Effector memory CD8-positive, alpha-beta T cell (primary cell): ENCODE measurements at regions not wholly inside any gene's neighbourhood (a gene's known extent, or its start where the extent isn't known, plus 50 kb on each side); places are given as distances from the start of the nearest gene placed in this dataset.

ENCODE experiments used
- ATAC-seq: fragments of 150-1000 bp; cut with Tn5 transposase; replicated peaks from 2 replicates; pipeline ENCODE4 v1.10.0; 2021; ENCODE audit warnings: mild to moderate bottlenecking, moderate library complexity
- DNase-seq, 3 experiments: peaks; one replicate each; pipeline ENCODE4 v3.0.0; 2021
- H3K27ac Mint-ChIP-seq, 2 donors: one replicate each; pipeline ENCODE4 v1.8.0; 2022; ENCODE audit warnings: mild to moderate bottlenecking in 2 of 2, mixed read lengths in 2 of 2, moderate library complexity in 2 of 2
- H3K27me3 Mint-ChIP-seq, 2 donors: one replicate each; pipeline ENCODE4 v1.8.0; 2022; ENCODE audit warnings: mixed read lengths in 2 of 2
- H3K36me3 Mint-ChIP-seq: one replicate; pipeline ENCODE4 v1.8.0; 2022; ENCODE audit warnings: mild to moderate bottlenecking, moderate library complexity, mixed read lengths; ENCODE audit not compliant: insufficient read depth
- H3K4me1 Mint-ChIP-seq, 2 donors: one replicate each; pipeline ENCODE4 v1.8.0; 2022; ENCODE audit warnings: low read depth in 2 of 2, mixed read lengths in 2 of 2
- H3K4me3 Mint-ChIP-seq, 2 donors: one replicate each; pipeline ENCODE4 v1.8.0; 2022; ENCODE audit warnings: mild to moderate bottlenecking in 2 of 2, mixed read lengths in 2 of 2, moderate library complexity in 2 of 2
- H3K9me3 Mint-ChIP-seq, 2 donors: one replicate each; pipeline ENCODE4 v1.8.0; 2022; ENCODE audit warnings: mixed read lengths in 2 of 2

GRCh38 chr13:109974354-109974753 lies 188.0 kb upstream of the IRS2 start:
- Mint-ChIP-seq H3K36me3 (no peaks in the 10 kb centered on the region), H3K9me3 (peaks cover 8 to 16% of the 10 kb centered on the region in 2 donors), H3K27ac (no peak overlapping the region), H3K27me3 (peaks cover 0 to 8% of the 10 kb centered on the region in 2 donors), H3K4me3 (no peak overlapping the region), H3K4me1 (no peaks in the 10 kb centered on the region)
- ATAC-seq (no peak), DNase-seq (no peak)

GRCh38 chr13:109973279-109973678 lies 186.9 kb upstream of the IRS2 start:
- Mint-ChIP-seq H3K9me3 (peaks cover 13 to 20% of the 10 kb centered on the region in 2 donors), H3K4me1 (no peaks in the 10 kb centered on the region), H3K36me3 (no peaks in the 10 kb centered on the region), H3K27me3 (peaks cover 0 to 8% of the 10 kb centered on the region in 2 donors), H3K27ac (no peak overlapping the region), H3K4me3 (no peak overlapping the region)
- ATAC-seq (no peak), DNase-seq (no peak)

- ATAC-seq (no peak), DNase-seq (no peak)
- Mint-ChIP-seq H3K4me3 (no peak overlapping the region), H3K4me1 (no peaks in the 10 kb centered on the region), H3K27me3 (peaks cover 0 to 6% of the 10 kb centered on the region in 2 donors), H3K36me3 (peaks cover 3% of the 10 kb centered on the region), H3K27ac (no peak overlapping the region), H3K9me3 (peaks cover 13 to 27% of the 10 kb centered on the region in 2 donors)
Observed at GRCh38 chr13:109971456-109972090, 185.2 kb upstream of the IRS2 start.

- Mint-ChIP-seq H3K4me1 (no peaks in the 10 kb centered on the region), H3K9me3 (peaks cover 13 to 27% of the 10 kb centered on the region in 2 donors), H3K27me3 (peaks cover 0 to under 1% of the 10 kb centered on the region in 2 donors), H3K27ac (no peak overlapping the region), H3K4me3 (no peak overlapping the region), H3K36me3 (peaks cover 3% of the 10 kb centered on the region)
- ATAC-seq: no peak
- no peak for DNase-seq
Observed at GRCh38 chr13:109971006-109971405, 184.6 kb upstream of the IRS2 start.

- ATAC-seq (no peak), DNase-seq (no peak)
- Mint-ChIP-seq H3K36me3 (peaks cover 3% of the 10 kb centered on the region), H3K4me3 (no peak overlapping the region), H3K27me3 (no peaks in the 10 kb centered on the region), H3K4me1 (no peaks in the 10 kb centered on the region), H3K27ac (no peak overlapping the region), H3K9me3 (peaks cover 11 to 27% of the 10 kb centered on the region in 2 donors)
Observed at GRCh38 chr13:109968876-109969577, 182.6 kb upstream of the IRS2 start.

GRCh38 chr13:109963960-109964563 lies 177.7 kb upstream of the IRS2 start:
- H3K36me3 Mint-ChIP-seq: peaks cover 3% of the 10 kb centered on the region
- no peak overlapping the region for H3K4me3 Mint-ChIP-seq
- ATAC-seq (no peak), DNase-seq (no peak)
- H3K27me3 Mint-ChIP-seq: peaks cover 0 to 9% of the 10 kb centered on the region in 2 donors
- peaks cover 8 to 10% of the 10 kb centered on the region in 2 donors for H3K9me3 Mint-ChIP-seq
- no peaks in the 10 kb centered on the region for H3K4me1 Mint-ChIP-seq
- no peak overlapping the region for H3K27ac Mint-ChIP-seq

GRCh38 chr13:109963384-109963783 lies 177.0 kb upstream of the IRS2 start:
- Mint-ChIP-seq H3K27me3 (peaks cover 0 to 9% of the 10 kb centered on the region in 2 donors), H3K27ac (no peak overlapping the region), H3K36me3 (peaks cover 3% of the 10 kb centered on the region), H3K4me3 (no peak overlapping the region), H3K9me3 (peaks cover 3 to 8% of the 10 kb centered on the region in 2 donors), H3K4me1 (no peaks in the 10 kb centered on the region)
- DNase-seq: no peak
- ATAC-seq: no peak

- H3K36me3 Mint-ChIP-seq: no peaks in the 10 kb centered on the region
- no peak overlapping the region for H3K27ac Mint-ChIP-seq
- H3K27me3 Mint-ChIP-seq: peaks cover 0 to 9% of the 10 kb centered on the region in 2 donors
- H3K9me3 Mint-ChIP-seq: peaks cover 0 to 5% of the 10 kb centered on the region in 2 donors
- H3K4me3 Mint-ChIP-seq: no peak overlapping the region
- DNase-seq: no peak
- no peak for ATAC-seq
- no peaks in the 10 kb centered on the region for H3K4me1 Mint-ChIP-seq
Observed at GRCh38 chr13:109959903-109960302, 173.5 kb upstream of the IRS2 start.

- no peaks in the 10 kb centered on the region for H3K4me1 Mint-ChIP-seq
- no peak overlapping the region for H3K27ac Mint-ChIP-seq
- no peak overlapping the region for H3K4me3 Mint-ChIP-seq
- no peak for DNase-seq
- H3K9me3 Mint-ChIP-seq: peaks cover 0 to 7% of the 10 kb centered on the region in 2 donors
- ATAC-seq: no peak
- no peaks in the 10 kb centered on the region for H3K36me3 Mint-ChIP-seq
- peaks cover 0 to under 1% of the 10 kb centered on the region in 2 donors for H3K27me3 Mint-ChIP-seq
Observed at GRCh38 chr13:109957875-109958274, 171.5 kb upstream of the IRS2 start.

GRCh38 chr13:109955598-109955997 lies 169.2 kb upstream of the IRS2 start:
- H3K36me3 Mint-ChIP-seq: no peaks in the 10 kb centered on the region
- no peak for ATAC-seq
- H3K9me3 Mint-ChIP-seq: peaks cover 4 to 8% of the 10 kb centered on the region in 2 donors
- H3K4me3 Mint-ChIP-seq: no peak overlapping the region
- H3K27me3 Mint-ChIP-seq: no peaks in the 10 kb centered on the region
- H3K27ac Mint-ChIP-seq: no peak overlapping the region
- H3K4me1 Mint-ChIP-seq: no peaks in the 10 kb centered on the region
- DNase-seq: no peak

GRCh38 chr13:109954441-109954840 lies 168.1 kb upstream of the IRS2 start:
- Mint-ChIP-seq H3K36me3 (no peaks in the 10 kb centered on the region), H3K4me3 (no peak overlapping the region), H3K9me3 (peaks cover 4 to 8% of the 10 kb centered on the region in 2 donors), H3K4me1 (no peaks in the 10 kb centered on the region), H3K27me3 (no peaks in the 10 kb centered on the region), H3K27ac (no peak overlapping the region)
- ATAC-seq: no peak
- no peak for DNase-seq

GRCh38 chr13:109951491-109951890 lies 165.1 kb upstream of the IRS2 start:
- no peak for ATAC-seq
- Mint-ChIP-seq H3K27ac (no peak overlapping the region), H3K9me3 (peaks cover 4 to 8% of the 10 kb centered on the region in 2 donors), H3K4me1 (no peaks in the 10 kb centered on the region), H3K4me3 (no peak overlapping the region), H3K27me3 (no peaks in the 10 kb centered on the region), H3K36me3 (no peaks in the 10 kb centered on the region)
- no peak for DNase-seq

GRCh38 chr13:109949397-109949796 lies 163.0 kb upstream of the IRS2 start:
- Mint-ChIP-seq H3K27ac (no peak overlapping the region), H3K9me3 (peaks cover 4 to 8% of the 10 kb centered on the region in 2 donors), H3K36me3 (no peaks in the 10 kb centered on the region), H3K4me1 (no peaks in the 10 kb centered on the region), H3K4me3 (no peak overlapping the region), H3K27me3 (no peaks in the 10 kb centered on the region)
- ATAC-seq: no peak
- DNase-seq: no peak

GRCh38 chr13:109947006-109947405 lies 160.6 kb upstream of the IRS2 start:
- Mint-ChIP-seq H3K9me3 (peaks cover 2 to 8% of the 10 kb centered on the region in 2 donors), H3K27me3 (no peaks in the 10 kb centered on the region), H3K4me1 (no peaks in the 10 kb centered on the region), H3K4me3 (no peak overlapping the region), H3K36me3 (no peaks in the 10 kb centered on the region), H3K27ac (no peak overlapping the region)
- no peak for ATAC-seq
- DNase-seq: no peak
